ENCODE measurements at regions not wholly inside any gene's neighbourhood (a gene's known extent, or its start where the extent isn't known, plus 50 kb on each side); places are given as distances from the start of the nearest gene placed in this dataset.

- DNase-seq (ENCODE audit: low spot score), result no peak
Measured at GRCh38 chrX:76228499-76228898, 55.6 kb downstream of the PBDC1 start.

- no peak for DNase-seq (ENCODE audit: low spot score)
Measured at GRCh38 chrX:76248901-76249300, 76.0 kb downstream of the PBDC1 start.

GRCh38 chrX:76253432-76253831, 80.6 kb downstream of the PBDC1 start:
- peak; percentile 39 for DNase-seq (ENCODE audit: low spot score)

- peak; percentile 49 for DNase-seq (ENCODE audit: low spot score)
Measured at GRCh38 chrX:76279007-76279406, 106.1 kb downstream of the PBDC1 start.

Measured in kidney tubule cell (primary cell).